Renal pelvis (tissue), 1 donor: ENCODE measurements at regions not wholly inside any gene's neighbourhood (a gene's known extent, or its start where the extent isn't known, plus 50 kb on each side); places are given as distances from the start of the nearest gene placed in this dataset.
"Not testable (repeated sequence)": the region's sequence is repeated elsewhere in the genome, so short reads cannot be mapped to it uniquely, and the experiment has no call there.

ENCODE experiments used
- DNase-seq: peaks from one replicate; pipeline ENCODE4 v3.0.0-alpha.2; 2013

GRCh38 chr16:29355339-29356059 is 51.0 kb downstream of the NPIPB11 start:
- not testable (repeated sequence) for DNase-seq

- DNase-seq = not testable (repeated sequence)
Measured at GRCh38 chr16:29354449-29354848, 52.1 kb downstream of the NPIPB11 start.

- not testable (repeated sequence) for DNase-seq
Measured at GRCh38 chr16:29352617-29352999, 53.9 kb downstream of the NPIPB11 start.

- DNase-seq = not testable (repeated sequence)
Measured at GRCh38 chr16:29351970-29352616, 54.4 kb downstream of the NPIPB11 start.

- DNase-seq = not testable (repeated sequence)
Measured at GRCh38 chr16:29351271-29351969, 55.1 kb downstream of the NPIPB11 start.

- DNase-seq = not testable (repeated sequence)
Measured at GRCh38 chr16:29349966-29350365, 56.5 kb downstream of the NPIPB11 start.

GRCh38 chr16:29348748-29349147 is 57.8 kb downstream of the NPIPB11 start:
- not testable (repeated sequence) for DNase-seq

- DNase-seq = not testable (repeated sequence)
Measured at GRCh38 chr16:29348123-29348690, 58.3 kb downstream of the NPIPB11 start.

GRCh38 chr16:29346796-29347580 is 59.5 kb downstream of the NPIPB11 start:
- not testable (repeated sequence) for DNase-seq

GRCh38 chr16:29346203-29346602 is 60.3 kb downstream of the NPIPB11 start:
- not testable (repeated sequence) for DNase-seq

GRCh38 chr16:29342937-29343336 is 63.6 kb downstream of the NPIPB11 start:
- not testable (repeated sequence) for DNase-seq

GRCh38 chr16:29340779-29341438 is 65.6 kb downstream of the NPIPB11 start:
- DNase-seq = not testable (repeated sequence)

- not testable (repeated sequence) for DNase-seq
Measured at GRCh38 chr16:29340235-29340634, 66.3 kb downstream of the NPIPB11 start.

GRCh38 chr16:29338821-29339700 is 67.5 kb downstream of the NPIPB11 start:
- not testable (repeated sequence) for DNase-seq

- DNase-seq = not testable (repeated sequence)
Measured at GRCh38 chr16:29337385-29337901, 69.1 kb downstream of the NPIPB11 start.

- DNase-seq = not testable (repeated sequence)
Measured at GRCh38 chr16:29335549-29335846, 71.0 kb downstream of the NPIPB11 start.

GRCh38 chr16:29334776-29335548 is 71.5 kb downstream of the NPIPB11 start:
- not testable (repeated sequence) for DNase-seq

- DNase-seq = not testable (repeated sequence)
Measured at GRCh38 chr16:29333492-29334097, 72.9 kb downstream of the NPIPB11 start.
